ENCODE measurements at regions not wholly inside any gene's neighbourhood (a gene's known extent, or its start where the extent isn't known, plus 50 kb on each side); places are given as distances from the start of the nearest gene placed in this dataset.

DNA sequence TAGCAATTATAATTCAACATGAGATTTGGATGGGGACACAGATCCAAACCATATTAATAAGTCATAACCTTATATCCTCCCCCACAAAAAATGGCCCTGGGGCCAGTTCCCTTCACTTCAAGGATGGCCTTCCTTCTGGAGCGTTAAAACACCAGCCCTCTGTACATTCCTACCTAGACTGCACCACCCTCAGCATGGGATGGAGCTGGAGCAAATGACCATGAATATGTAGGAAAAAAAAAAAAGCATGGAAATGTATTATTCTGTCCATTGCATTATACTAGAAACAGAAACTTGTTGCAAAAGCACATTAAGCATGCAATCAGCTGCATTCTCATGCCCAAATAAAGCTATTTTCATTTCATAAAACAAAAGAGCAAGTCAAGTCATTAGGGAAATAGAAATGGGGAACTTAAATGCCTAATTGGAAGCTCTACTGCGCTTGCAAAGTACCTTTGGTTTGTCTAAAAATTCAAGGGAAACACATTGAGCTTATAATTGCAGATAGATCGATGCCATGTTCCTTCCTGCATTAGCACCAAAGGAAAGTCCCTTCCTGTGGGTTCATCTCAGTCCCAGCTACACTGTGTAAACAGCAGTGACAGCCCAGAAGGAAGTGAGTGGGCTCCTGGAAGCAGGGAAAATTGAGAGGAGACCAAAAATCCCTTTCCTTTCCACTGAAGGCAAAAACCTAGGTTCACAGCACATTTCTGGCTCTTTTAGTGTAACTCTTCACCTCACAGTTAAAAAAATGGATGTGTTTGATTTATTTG, 252.0 kb upstream of the KLHL29 start:
- DNase-seq (ENCODE audit: low read depth) = no peak

DNA sequence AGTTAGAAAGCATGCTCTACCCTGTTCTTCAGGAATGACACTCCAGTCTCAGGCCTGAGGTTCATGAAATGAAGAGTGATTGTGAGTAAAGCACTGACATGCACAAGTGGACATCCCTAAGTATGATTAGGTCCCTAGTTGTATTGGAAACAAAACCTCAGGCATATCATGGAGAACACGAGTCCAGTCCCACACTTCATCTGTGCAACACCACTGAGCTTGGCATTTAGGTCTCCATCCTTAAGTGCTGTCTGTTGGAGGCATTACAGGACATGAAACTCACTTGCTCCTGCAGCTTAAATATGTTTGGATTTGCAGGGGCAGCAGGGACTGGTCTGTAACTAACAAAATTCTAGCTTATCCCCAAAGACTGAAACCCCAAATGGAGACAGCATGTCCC, 250.3 kb upstream of the KLHL29 start:
- no peak for DNase-seq (ENCODE audit: low read depth)

DNA sequence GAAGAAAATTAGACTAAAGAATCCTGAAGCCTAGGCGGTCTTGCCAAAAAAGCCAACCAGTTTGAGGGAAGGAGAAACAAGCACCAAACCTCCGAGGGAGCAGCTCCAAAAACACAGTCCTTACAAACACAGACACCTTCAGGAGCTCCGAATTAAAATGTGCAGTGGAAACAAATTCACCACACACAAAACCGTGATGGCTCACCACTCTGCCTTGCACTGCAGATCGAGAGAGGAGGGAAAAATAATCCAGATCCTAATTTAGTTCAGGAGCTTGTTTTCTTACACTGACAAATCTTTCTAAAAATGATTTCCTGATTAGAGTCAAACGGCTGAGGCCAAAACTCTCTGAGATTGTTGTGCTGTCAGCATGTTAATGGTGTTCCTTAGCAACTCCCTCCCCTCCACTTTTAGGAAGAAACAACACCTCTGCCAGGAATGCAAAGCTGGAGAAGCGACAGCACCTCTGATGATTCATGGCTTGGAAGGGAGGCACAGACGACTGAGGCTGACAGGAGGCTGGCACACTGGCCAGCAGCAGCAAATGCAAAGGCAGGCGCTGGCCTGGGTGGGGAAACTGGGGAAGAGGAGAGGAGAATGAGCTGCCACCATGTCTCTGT, 249.4 kb upstream of the KLHL29 start:
- DNase-seq (ENCODE audit: low read depth) = no peak

DNA sequence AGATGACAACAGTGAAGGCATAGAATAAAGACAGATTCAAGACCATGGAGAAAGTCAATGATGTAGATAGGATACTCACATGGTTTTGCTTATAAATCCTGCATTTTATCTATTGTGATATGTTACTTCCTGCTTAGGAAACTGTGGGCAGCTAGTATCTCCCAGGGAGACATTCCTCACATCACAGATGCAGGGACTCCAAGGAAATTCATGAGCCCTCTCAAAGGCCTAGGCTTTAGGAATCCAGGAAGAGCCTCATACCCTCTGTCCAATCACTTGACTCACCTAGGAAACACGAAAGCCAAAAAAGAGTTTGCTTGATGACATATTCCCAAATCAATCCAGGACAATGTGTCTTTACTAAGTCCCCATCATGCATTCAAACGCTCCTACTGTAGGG, 247.8 kb upstream of the KLHL29 start:
- no peak for DNase-seq (ENCODE audit: low read depth)

DNA sequence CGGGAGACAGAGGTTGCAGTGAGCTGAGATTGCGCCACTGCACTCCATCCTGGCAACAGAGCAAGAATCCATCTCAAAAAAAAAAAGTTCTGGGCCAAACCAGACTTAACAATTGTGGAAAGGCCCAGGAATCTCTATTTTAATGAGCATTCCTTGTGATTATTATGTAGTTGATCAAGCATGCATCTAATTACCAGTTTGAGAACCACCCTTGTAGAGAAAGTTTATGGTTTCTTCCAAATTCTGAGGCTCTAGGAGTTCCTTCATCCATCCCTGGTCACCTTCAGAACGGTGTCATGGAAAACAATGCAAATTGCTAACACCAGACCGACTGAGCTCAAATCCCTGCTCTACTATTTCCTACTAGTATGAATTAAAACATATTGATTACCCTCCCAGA, 246.3 kb upstream of the KLHL29 start:
- no peak for DNase-seq (ENCODE audit: low read depth)

DNA sequence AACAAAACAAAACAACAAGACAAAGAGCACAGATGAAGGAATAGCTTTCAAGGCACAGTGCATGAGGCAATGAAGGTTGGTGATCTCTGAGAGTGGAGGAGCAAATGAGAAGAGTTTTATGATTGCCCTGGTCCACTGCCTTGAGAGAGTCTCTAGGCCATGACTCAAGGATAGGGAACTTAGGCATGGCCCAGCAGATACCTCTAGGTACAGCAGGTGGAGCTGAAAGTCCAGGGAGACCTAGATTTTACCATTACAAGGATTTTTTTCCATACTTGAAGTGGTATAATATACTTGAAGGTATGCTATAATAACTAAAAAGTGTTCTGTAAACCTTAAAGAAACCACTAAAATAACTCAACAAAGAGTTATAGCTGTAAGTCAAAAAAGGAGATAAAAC, 239.5 kb upstream of the KLHL29 start:
- DNase-seq (ENCODE audit: low read depth) = no peak

DNA sequence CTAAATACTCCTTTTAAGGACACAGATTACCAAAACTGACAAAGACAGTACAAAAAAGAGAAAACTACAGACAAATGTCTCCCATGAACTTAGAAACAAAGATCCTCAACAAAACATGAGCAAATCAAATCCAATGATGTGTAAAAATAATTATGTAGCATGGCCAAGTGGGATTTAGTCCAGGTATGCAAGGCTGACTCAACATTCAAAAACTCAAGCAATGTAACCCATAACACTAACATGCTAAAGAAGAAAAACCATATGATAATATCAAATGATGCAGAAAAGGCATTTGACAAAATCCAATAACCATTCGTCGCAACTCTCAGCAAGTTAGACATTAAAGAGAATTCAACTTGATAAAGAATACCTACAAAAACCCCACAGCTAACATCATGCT, 239.0 kb upstream of the KLHL29 start:
- no peak for DNase-seq (ENCODE audit: low read depth)

DNA sequence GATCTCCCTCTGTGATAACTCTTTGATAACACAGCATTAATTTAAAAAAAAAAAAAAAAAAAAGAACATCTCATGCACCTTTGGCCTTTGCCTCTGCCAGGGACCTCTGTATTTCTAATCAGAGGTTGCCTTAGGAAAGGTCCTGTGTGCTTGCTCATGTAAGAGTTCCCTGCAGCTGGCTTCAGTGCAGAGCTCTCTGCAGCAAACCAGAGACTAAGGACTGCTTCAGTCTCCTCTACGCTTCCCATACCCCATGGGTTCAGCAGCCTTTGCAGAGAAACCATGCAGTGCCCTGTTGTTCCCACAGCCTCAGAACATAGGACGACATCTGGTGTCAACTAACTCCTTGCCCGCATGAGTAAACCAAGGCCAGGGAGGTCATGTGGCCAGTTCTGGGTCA, 236.6 kb upstream of the KLHL29 start:
- DNase-seq (ENCODE audit: low read depth) = no peak

DNA sequence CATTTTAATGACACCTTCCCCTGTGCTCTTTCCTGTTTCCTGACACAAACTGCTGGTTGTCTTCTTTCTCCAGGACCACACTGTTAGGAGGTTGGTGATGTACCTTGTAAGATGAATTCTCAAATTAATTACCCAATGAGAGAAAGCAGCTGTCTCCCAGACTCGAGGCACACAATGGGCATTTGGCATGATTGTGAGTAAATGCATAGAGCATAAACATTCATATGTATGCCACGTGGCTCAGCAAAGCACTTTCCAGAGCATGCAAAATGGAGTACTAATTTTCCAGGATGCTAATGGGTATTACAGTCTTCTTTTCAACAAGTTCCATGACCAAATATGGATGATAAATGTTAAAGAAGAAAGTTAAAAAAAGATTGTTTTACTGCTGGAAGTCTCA, 235.2 kb upstream of the KLHL29 start:
- DNase-seq (ENCODE audit: low read depth) = no peak

DNA sequence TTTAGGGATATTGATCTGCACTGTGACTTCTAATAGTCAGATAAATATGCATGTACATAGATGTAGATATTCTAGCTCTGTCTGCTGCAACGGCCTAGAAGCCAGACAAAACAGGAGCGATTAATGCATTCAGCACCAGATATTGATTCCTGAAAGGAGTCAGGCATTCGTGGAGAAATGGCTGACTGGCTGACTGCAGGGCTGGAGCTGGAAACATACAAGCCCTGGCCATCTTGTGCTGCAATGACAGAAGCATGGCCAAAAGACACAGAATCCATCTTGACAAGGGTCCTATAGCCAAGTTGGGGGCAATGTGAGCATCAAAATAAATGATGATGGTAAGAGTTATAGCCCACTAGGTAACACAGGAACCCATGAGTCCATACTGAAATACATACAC, 231.5 kb upstream of the KLHL29 start:
- no peak for DNase-seq (ENCODE audit: low read depth)

DNA sequence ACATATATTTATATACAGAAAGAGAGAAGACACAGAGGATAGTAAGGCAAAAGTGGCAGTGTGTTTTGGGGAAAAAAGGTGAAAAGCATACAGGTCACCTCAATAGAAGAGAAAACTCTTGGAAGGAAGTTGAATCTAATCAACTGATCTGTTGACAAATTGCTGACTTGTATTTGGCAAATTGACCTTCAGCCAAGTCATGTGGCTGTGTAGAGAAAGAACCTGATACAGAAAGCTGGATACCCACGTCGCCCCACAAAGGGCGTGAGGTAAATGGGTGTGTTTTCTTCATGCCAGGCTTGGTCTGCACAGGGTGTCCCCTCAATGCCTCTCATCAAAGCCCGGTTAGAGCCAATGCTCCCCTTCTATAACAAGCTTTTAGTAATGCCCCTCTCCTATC, 230.0 kb upstream of the KLHL29 start:
- no peak for DNase-seq (ENCODE audit: low read depth)

DNA sequence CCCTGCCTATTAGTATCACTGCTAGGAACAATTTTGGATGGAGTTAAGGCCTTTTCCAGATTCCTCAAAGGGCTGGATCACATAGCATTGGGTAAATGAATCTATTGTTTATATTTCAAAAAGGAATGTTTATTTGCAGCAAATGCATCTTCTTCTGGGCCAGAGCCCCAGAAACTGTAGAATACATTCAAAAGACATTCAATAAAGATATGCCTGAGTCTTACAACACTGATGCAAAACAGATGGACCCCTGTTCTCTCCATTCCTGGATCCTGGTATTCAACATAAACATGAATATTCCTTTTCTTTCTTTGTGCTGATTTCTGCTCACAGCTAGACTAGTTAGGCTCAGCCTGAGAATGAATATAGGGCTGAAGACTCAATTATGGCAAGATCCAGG, 227.2 kb upstream of the KLHL29 start:
- DNase-seq (ENCODE audit: low read depth) = no peak

DNA sequence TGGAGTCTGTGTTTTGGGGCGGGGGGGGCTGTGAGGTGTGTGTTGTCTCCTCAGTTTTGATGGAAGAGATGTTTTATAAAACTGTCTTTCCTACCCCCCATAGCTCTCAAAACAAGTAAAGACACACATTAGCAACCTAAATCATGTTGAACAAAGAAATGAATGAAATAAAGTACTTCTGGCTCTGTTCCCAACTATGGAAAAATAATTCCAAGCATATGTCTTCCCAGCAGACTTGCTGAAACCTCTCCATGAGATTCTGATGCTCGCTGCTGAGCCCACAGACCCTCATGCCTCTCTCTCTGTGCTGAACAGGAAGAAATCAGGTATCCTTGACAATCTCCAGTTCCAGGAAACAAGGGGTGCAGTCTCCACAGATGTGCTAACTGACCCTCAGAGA, 226.7 kb upstream of the KLHL29 start:
- no peak for DNase-seq (ENCODE audit: low read depth)

DNA sequence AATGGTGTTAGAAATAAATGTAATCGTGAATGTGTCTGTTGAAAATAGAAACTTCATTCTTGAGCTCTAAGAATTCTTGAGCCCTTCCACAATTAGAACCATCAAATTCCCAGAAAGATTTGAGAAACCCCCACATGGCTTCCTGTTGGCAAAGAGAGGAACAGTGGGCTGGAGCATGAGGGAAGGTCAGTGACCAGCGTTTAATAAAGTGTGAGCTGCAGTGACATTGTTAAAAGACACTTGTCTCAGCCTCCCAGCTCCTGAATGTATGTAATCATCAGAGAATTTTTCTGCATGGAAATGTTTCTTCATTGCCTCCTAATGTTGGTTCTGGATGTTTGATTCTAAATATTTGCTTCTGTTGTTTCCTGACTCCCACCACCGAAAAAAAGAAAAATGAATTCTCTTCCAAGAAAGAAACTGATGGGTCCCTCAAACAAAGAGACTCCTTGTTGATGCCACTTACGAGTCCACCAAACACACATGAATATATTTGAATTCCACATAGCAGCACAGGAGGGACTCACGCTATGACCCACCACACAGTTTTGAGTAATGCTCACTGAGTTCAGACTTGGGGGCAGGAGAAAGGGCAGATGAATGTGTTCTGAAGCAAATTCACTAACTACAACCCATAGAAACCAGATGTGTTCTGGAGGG, 225.1 kb upstream of the KLHL29 start:
- DNase-seq (ENCODE audit: low read depth) = no peak

DNA sequence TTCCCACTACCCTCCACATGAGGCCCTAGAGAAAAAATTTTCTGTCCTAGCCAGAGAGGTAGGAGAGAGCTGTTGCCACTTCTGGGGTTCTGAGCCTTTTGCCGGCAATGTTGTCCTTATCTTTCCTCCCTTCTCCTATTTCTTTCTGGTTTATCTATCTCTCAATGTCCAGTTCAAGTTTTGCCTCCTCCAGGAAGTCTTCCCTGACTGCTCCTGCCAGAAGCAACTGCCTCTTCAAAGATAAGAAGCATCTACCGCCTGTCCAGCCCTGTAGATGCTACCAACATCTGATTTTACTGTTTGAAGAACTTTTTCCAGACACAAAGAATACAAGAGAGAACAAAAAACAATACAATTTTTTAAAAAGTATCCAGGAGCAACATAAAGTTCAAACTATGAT, 220.8 kb upstream of the KLHL29 start:
- DNase-seq (ENCODE audit: low read depth) = no peak

DNA sequence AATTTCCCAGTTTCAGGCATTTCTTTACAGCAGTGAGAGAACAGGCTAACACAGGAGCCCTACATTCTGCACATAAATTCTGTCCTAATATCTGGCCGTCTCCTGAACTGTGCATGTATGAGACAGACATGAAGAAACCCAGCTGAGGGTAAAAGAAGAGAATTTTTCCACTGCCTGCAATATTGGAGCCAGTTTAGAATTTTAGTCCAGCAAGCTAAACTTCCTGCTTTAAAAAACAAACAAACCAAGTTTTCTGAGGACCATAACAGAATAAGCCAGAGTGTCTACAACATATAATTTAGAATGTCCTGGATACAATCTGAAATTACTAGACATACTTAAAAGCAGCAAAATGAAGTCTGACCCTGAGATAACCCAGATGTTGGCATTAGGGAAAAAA, 215.1 kb upstream of the KLHL29 start:
- no peak for DNase-seq (ENCODE audit: low read depth)

DNA sequence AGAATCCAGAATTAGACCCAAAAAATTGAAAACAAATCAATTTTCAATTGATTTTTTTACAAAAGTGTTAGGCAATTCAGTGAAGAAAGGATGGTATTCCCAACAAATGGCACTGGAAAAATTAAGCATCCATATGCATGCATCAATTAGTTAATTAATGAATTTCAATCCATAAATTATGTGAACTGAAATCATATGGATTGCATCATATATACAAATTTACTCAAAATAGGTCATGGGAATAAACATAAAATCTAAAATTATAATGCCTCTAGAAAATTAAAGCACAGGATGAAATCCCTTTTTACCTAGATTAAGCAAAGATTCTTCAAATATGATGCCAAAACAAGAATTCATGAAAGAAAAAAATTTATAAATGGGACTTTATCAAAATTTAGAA, 213.9 kb upstream of the KLHL29 start:
- no peak for DNase-seq (ENCODE audit: low read depth)

DNA sequence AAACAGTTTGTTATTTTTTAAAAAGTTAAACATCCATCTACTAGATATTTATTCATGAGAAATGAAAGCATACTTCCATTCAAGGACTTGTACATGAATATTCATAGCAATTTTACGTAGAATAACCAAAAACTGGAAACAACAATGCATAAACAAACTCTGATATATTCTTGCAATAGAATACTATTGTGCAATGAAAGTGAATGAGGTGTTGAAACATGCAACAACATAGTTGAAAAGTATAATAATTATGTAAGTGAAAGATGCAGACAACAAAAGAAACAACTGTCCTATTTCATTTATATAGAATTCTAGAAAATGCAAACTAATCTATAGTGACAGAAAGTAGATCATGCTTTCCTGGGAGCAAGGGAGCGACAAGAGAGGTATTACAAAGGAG, 206.6 kb upstream of the KLHL29 start:
- no peak for DNase-seq (ENCODE audit: low read depth)

DNA sequence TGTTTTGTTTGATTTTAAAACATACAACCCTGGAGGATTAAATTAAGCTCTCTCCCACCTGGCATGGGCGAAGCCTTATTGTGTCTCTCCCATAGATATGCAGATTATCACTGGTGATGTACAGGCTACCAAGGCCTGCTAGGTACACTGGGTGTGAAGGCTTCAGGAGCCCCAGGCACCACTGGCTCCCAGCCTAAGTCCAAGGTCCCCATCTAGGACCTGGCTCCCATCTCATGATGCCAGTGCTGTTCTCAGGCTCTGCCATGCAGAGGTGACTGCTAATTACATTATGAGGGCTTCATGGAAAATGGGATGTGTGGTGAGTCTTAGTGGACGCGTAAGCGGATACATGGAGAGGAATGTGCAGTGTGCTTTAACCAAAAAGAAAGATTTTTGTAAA, 201.2 kb upstream of the KLHL29 start:
- no peak for DNase-seq (ENCODE audit: low read depth)

DNA sequence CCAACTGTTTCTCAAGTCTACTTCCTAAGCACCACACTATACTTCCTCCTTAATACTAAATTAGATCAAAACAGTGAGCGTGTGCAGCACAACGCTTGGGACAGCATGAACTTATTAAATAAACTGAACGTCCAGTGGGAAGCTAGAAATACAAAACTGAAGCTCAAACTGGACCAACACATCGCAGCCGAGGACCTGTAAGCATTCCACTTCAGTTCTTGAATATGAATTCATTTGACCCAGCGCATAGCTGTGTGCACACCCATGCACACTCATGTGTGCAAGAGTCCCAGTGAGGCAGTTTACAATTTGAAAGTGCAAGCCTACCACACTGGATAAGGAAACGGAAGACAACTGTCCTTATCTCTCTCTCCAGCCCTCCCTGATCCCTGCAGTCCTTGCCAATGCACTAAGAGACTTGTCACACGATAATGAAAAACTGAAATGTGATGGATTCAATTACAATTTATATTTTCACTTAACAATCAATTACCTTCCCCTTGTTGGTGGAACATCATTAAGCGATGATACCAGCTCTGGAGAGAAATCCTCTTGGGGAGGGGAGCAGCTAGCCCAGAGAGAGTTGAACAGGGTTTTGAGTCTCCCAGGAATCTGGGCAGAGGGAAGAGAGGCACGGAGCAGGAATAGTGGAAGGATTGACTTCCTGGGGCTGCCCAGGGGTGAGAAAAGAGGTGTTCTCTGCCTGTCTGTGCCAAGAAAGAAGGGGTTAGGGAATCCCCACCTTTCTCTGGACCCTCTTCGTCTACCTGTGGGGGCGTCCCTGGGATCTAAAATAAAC, 186.5 kb upstream of the KLHL29 start:
- no peak for DNase-seq (ENCODE audit: low read depth)

DNA sequence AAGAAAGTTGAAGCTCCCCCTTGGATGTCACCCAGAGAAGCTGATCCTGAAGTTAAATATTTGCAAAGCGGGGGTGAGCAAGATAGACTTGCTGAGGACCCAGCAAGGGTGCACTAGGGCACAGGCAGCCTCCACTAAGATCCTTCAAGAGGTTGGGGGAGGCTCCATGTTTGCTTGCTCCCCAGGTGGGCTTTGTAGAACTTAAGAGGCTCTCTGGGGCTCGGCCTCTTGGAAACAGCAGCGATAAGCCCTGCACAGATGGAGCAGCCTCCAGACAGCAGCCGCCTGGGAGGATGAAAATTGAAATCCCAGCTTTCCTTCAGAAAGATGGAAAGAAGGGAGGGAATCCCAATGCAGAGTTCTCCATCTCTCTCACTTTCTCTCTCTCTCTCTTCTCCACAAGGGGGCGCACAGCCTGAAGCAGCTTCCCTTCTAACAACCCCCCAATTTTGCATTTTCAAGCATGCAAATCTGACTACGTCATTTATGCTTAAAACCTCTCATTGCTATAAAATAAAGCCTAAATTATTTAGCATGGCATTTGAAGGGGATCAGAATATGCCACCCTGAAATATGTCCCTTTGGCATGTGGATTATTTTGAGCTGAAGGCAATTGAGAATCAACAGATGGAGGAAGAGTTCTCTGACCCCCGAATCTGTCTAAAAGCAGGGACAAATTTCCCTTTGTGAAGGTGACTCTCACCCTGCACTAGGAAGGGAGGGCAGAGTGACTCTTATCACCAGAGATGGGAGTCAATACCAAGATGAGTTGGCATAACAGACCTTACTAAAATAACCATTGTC, 185.7 kb upstream of the KLHL29 start:
- DNase-seq (ENCODE audit: low read depth) = no peak

All from stimulated activated CD8-positive, alpha-beta memory T cell treated with anti-CD3 and anti-CD28 coated beads, Interleukin-15, amount 100 ng/mL, for 24 hours (primary cell).